ENCODE measurements at regions not wholly inside any gene's neighbourhood (a gene's known extent, or its start where the extent isn't known, plus 50 kb on each side); places are given as distances from the start of the nearest gene placed in this dataset.

- no peak for DNase-seq (ENCODE audit: low read depth in 2 of 2)
- H3K4me3 ChIP-seq (replicated peaks in 1 of 2; ENCODE audit: low read depth in 2 of 2, low read length in 2 of 2), result no peak overlapping the region
- TF ChIP-seq, protein P1, sequence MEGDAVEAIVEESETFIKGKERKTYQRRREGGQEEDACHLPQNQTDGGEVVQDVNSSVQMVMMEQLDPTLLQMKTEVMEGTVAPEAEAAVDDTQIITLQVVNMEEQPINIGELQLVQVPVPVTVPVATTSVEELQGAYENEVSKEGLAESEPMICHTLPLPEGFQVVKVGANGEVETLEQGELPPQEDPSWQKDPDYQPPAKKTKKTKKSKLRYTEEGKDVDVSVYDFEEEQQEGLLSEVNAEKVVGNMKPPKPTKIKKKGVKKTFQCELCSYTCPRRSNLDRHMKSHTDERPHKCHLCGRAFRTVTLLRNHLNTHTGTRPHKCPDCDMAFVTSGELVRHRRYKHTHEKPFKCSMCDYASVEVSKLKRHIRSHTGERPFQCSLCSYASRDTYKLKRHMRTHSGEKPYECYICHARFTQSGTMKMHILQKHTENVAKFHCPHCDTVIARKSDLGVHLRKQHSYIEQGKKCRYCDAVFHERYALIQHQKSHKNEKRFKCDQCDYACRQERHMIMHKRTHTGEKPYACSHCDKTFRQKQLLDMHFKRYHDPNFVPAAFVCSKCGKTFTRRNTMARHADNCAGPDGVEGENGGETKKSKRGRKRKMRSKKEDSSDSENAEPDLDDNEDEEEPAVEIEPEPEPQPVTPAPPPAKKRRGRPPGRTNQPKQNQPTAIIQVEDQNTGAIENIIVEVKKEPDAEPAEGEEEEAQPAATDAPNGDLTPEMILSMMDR (IDR thresholded peaks at IDR 0.05; ENCODE audit: low read depth, low read length), result no peak
Observed at GRCh38 chr3:150285601-150286000, 122.5 kb upstream of the TSC22D2 start.

DNA sequence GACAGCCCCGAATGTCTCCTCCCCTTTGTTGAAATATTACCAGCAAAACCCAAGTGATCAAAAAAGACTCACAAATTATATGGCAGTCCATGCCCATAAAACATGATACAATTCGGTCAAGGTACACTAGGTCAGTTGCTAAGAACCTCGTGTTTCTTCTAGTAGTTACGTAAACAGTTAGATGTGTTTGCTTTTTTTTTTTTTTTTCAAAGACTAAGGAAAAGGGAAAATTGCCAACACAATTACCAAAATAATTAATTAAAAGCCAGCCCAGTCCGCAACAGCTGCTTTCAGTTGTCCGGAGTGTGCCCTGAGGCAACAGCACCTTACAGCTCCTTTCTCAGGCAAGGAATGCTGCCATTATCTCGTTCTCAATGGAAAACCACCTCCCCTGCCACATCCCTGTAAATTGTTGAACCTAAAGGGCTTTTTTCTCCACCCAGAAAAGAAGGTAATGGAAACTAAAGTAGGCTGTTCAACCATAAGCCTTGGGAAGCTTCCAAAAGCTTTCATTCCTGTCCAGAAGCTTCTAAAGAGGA is 129.2 kb upstream of the TSC22D2 start:
- no peak for DNase-seq (ENCODE audit: low read depth in 2 of 2)
- no peak overlapping the region for H3K4me3 ChIP-seq (replicated peaks in 1 of 2; ENCODE audit: low read depth in 2 of 2, low read length in 2 of 2)
- TF ChIP-seq, protein P1 (IDR thresholded peaks at IDR 0.05; ENCODE audit: low read depth, low read length), result no peak

GRCh38 chr3:150278195-150278594 is 129.9 kb upstream of the TSC22D2 start:
- DNase-seq (ENCODE audit: low read depth in 2 of 2), result no peak
- H3K4me3 ChIP-seq (replicated peaks in 1 of 2; ENCODE audit: low read depth in 2 of 2, low read length in 2 of 2), result no peak overlapping the region
- TF ChIP-seq, protein P1 (IDR thresholded peaks at IDR 0.05; ENCODE audit: low read depth, low read length), result no peak

DNA sequence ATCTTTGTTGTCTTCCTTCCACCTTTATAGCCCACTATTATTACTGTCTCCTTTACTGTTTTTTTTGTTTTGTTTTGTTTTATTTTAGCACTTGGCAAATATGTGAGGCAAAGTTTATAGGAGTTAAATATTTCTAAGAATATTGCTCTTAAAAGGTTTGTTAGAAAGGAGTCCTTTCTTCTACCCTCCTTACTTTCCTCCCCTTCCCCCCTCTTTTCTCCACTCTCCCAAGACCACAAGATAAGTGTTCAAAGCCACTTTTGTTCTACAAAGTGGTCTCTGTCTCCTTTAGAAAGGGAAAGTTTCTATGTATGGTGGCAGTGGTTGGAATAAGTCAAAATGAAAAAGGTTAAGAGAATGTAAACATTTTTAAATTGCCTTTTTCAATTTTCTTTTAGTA is 130.7 kb upstream of the TSC22D2 start:
- DNase-seq (ENCODE audit: low read depth in 2 of 2), result no peak
- TF ChIP-seq, protein P1 (IDR thresholded peaks at IDR 0.05; ENCODE audit: low read depth, low read length), result no peak
- H3K4me3 ChIP-seq (replicated peaks in 1 of 2; ENCODE audit: low read depth in 2 of 2, low read length in 2 of 2), result no peak overlapping the region

DNA sequence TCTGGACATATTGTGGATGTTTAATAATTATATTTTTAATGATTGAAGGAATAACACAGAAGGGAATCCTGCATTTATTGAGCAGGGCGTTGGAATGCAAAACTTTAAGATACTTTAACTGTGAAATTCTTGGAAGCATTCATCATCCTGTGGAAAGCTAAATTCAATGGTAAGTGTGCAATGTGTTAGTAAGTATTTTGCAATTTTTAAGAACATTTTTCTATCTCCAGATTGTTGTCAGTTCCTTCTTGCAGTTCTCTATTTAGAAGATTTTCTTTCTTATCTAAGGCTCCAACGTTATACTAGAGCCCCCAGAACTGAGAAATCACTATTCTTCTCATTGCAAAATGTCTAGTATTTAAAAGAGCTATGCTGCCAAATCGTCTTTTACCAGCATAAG is 132.2 kb upstream of the TSC22D2 start:
- TF ChIP-seq, protein P1 (IDR thresholded peaks at IDR 0.05; ENCODE audit: low read depth, low read length), result no peak
- DNase-seq (ENCODE audit: low read depth in 2 of 2), result peak; percentile 20 to 42
- no peak overlapping the region for H3K4me3 ChIP-seq (replicated peaks in 1 of 2; ENCODE audit: low read depth in 2 of 2, low read length in 2 of 2)

- H3K4me3 ChIP-seq (replicated peaks in 1 of 2; ENCODE audit: low read depth in 2 of 2, low read length in 2 of 2), result no peak overlapping the region
- TF ChIP-seq, protein P1 (IDR thresholded peaks at IDR 0.05; ENCODE audit: low read depth, low read length), result no peak
- DNase-seq (ENCODE audit: low read depth in 2 of 2), result no peak
Observed at GRCh38 chr3:150274372-150274771, 133.7 kb upstream of the TSC22D2 start.

DNA sequence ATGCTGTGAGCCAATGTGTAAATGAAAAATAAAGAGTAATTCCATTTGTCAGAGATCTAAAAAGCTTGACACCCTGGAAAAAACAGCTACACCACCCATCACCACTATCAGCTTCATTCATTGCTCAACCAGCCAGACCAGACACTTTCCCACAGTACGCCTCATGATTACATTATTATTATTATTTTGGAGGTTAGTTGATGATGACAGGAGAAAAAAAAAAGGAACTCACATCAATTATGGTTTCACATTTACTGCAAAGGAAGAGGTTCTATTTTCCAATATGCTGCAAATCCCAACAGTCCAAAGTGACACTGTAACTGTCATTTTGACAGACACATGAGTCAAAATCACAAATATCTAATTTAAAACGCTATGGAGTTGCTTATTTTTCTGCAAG is 134.7 kb upstream of the TSC22D2 start:
- TF ChIP-seq, protein P1 (IDR thresholded peaks at IDR 0.05; ENCODE audit: low read depth, low read length), result no peak

More for the DNA sequence above, 134.7 kb upstream of the TSC22D2 start:
- H3K4me3 ChIP-seq (replicated peaks in 1 of 2; ENCODE audit: low read depth in 2 of 2, low read length in 2 of 2), result no peak overlapping the region
- no peak for DNase-seq (ENCODE audit: low read depth in 2 of 2)
